ENCODE measurements at regions not wholly inside any gene's neighbourhood (a gene's known extent, or its start where the extent isn't known, plus 50 kb on each side); places are given as distances from the start of the nearest gene placed in this dataset.

- H3K27ac ChIP-seq (ENCODE audit: insufficient read depth, low read depth, low read length), result no peak overlapping the region
- no peak for TF ChIP-seq MYC (IDR thresholded peaks at IDR 0.05; ENCODE audit: low read depth, low read length)
- TF ChIP-seq POLR2A (IDR thresholded peaks at IDR 0.05; ENCODE audit: low read depth, low read length), result no peak
- TF ChIP-seq FOS (IDR thresholded peaks at IDR 0.05; ENCODE audit: borderline replicate concordance, insufficient read depth, low read length), result no peak
- TF ChIP-seq CTCF (IDR thresholded peaks at IDR 0.05; ENCODE audit: extremely low read depth in 1 of 2, insufficient read depth in 1 of 2, low read depth in 1 of 2, low read length in 2 of 2), result no peak
- TF ChIP-seq EZH2 (IDR thresholded peaks at IDR 0.05; ENCODE audit: borderline replicate concordance, low read depth, low read length, severe bottlenecking), result no peak
- TF ChIP-seq POLR2AphosphoS5 (IDR thresholded peaks at IDR 0.05; ENCODE audit: insufficient read depth, low read depth, low read length), result no peak
- no peak for TF ChIP-seq JUN (IDR thresholded peaks at IDR 0.05; ENCODE audit: borderline replicate concordance, insufficient read depth, insufficient read length, low read depth)
- TF ChIP-seq MAX (IDR thresholded peaks at IDR 0.05; ENCODE audit: insufficient read depth, insufficient read length), result no peak
- TF ChIP-seq GATA2 (IDR thresholded peaks at IDR 0.05; ENCODE audit: insufficient read depth, insufficient read length, low read depth, low read length), result no peak
- no peak for DNase-seq (ENCODE audit: low read depth, low spot score)
- no peaks in the 10 kb centered on the region for H3K9me1 ChIP-seq (replicated peaks; ENCODE audit: control insufficient read depth, extremely low read depth, insufficient read depth, low read length)
- H2AFZ ChIP-seq (ENCODE audit: low read depth, low read length), result no peak overlapping the region
- H3K4me3 ChIP-seq (replicated peaks in 1 of 3; ENCODE audit: insufficient read depth in 1 of 3, low read depth in 1 of 3, low read length in 3 of 3), result no peak overlapping the region
- H3K9me3 ChIP-seq (replicated peaks; ENCODE audit: control insufficient read depth, insufficient read depth, low read length), result no peaks in the 10 kb centered on the region
- no TSS peak for BruUV-seq (replicated peaks)
- no peaks in the 10 kb centered on the region for H3K79me2 ChIP-seq (ENCODE audit: control insufficient read depth, insufficient read depth, low read length)
- H3K27me3 ChIP-seq (ENCODE audit: control insufficient read depth in 2 of 2, insufficient read depth in 2 of 2, low read length in 2 of 2), result no peaks in the 10 kb centered on the region
- no peaks in the 10 kb centered on the region for H4K20me1 ChIP-seq (replicated peaks; ENCODE audit: control insufficient read depth, extremely low read depth, insufficient read depth, low read length)
- ChIA-PET POLR2A (no interaction called here), CTCF (no interaction called here)
- no peaks in the 10 kb centered on the region for H3K4me1 ChIP-seq (ENCODE audit: control insufficient read depth, extremely low read depth, insufficient read depth, low read length)
- no peak overlapping the region for H3K9ac ChIP-seq (replicated peaks; ENCODE audit: extremely low read depth, insufficient read depth, low read length)
- intact Hi-C loops (cut with micrococcal nuclease) (no loop called here), dilution Hi-C loops (cut with MboI; ENCODE audit: extremely low pct_ligation_motif_present, low sequenced_read_pairs) (no loop called here)
- no peak overlapping the region for H3K4me2 ChIP-seq (ENCODE audit: insufficient read depth, low read length)
- H3K36me3 ChIP-seq (ENCODE audit: control insufficient read depth in 2 of 2, extremely low read depth in 1 of 2, insufficient read depth in 2 of 2, low read length in 2 of 2), result no peaks in the 10 kb centered on the region
- FAIRE-seq, result no peak
These were observed 73.7 kb upstream of the ZNF516 start for GRCh38 chr18:76568731-76569130.
